Liver (tissue), 8 donors: ENCODE measurements at regions not wholly inside any gene's neighbourhood (a gene's known extent, or its start where the extent isn't known, plus 50 kb on each side); places are given as distances from the start of the nearest gene placed in this dataset.

Experiments used
- DNase-seq: peaks from one replicate; pipeline ENCODE4 v3.0.0-alpha.2; 2017; ENCODE audit warnings: low spot score
- H3K27ac ChIP-seq, 2 donors: one replicate each; pipeline ENCODE4 v1.7.0; 2013; ENCODE audit warnings: inconsistent platforms in 2 of 2, low read length in 2 of 2, control low read depth in 1 of 2, low read depth in 1 of 2, mild to moderate bottlenecking in 1 of 2
- H3K27me3 ChIP-seq, 4 donors: one replicate each; pipeline versions ENCODE4 v1.6.1 to v1.7.0; 2013; ENCODE audit warnings: low read length in 3 of 4, inconsistent platforms in 1 of 4, mild to moderate bottlenecking in 1 of 4, moderate library complexity in 1 of 4; ENCODE audit not compliant: control insufficient read depth in 4 of 4, insufficient read depth in 4 of 4
- H3K36me3 ChIP-seq, 4 donors: one replicate each; pipeline versions ENCODE4 v1.6.1 to v1.7.0; 2013; ENCODE audit warnings: low read length in 3 of 4, mild to moderate bottlenecking in 3 of 4, low read depth in 1 of 4, moderate library complexity in 1 of 4; ENCODE audit not compliant: control insufficient read depth in 4 of 4, insufficient read depth in 3 of 4
- H3K4me1 ChIP-seq, 4 donors: one replicate each; pipeline versions ENCODE4 v1.6.1 to v1.7.0; 2013; ENCODE audit warnings: low read length in 3 of 4, mild to moderate bottlenecking in 3 of 4, moderate library complexity in 1 of 4; ENCODE audit not compliant: control insufficient read depth in 4 of 4, insufficient read depth in 4 of 4
- H3K4me3 ChIP-seq, 3 donors: one replicate each; pipeline versions ENCODE4 v1.6.1 to v1.7.0; 2013; ENCODE audit warnings: low read length in 3 of 3, control low read depth in 1 of 3, low read depth in 1 of 3, mild to moderate bottlenecking in 1 of 3
- H3K9ac ChIP-seq, 2 donors: one replicate each; pipeline ENCODE4 v1.7.0; 2013; ENCODE audit warnings: low read length in 2 of 2, mild to moderate bottlenecking in 2 of 2, moderate library complexity in 2 of 2, control low read depth in 1 of 2, low read depth in 1 of 2
- H3K9me3 ChIP-seq, 4 donors: one replicate each; pipeline versions ENCODE4 v1.6.1 to v1.7.0; 2013; ENCODE audit warnings: low read length in 3 of 4; ENCODE audit not compliant: control insufficient read depth in 4 of 4
- ATF3 ChIP-seq: IDR thresholded peaks from 2 replicates; pipeline ENCODE4 v1.6.1; 2016; ENCODE audit warnings: antibody characterized with exemption
- CTCF ChIP-seq: fragments of 150-350 bp; IDR thresholded peaks from 2 replicates; pipeline ENCODE4 v1.5.1; 2017; ENCODE audit warnings: improper control_type of control experiment, low read depth, low read length; ENCODE audit not compliant: missing input control
- EGR1 ChIP-seq, 2 donors: IDR thresholded peaks; 2 replicates each; pipeline ENCODE4 v1.6.1; 2016 to 2018; ENCODE audit warnings: antibody characterized with exemption in 2 of 2, low read depth in 2 of 2
- FOXA1 ChIP-seq: IDR thresholded peaks from 2 replicates; pipeline ENCODE4 v1.6.1; 2016; ENCODE audit warnings: antibody characterized with exemption
- FOXA2 ChIP-seq: IDR thresholded peaks from 2 replicates; pipeline ENCODE4 v1.6.1; 2016; ENCODE audit warnings: antibody characterized with exemption
- GABPA ChIP-seq, 2 donors: IDR thresholded peaks in 1 of 2; conservative IDR thresholded peaks in 1 of 2; 2 replicates each; pipeline ENCODE4 v1.6.1; 2016; ENCODE audit warnings: antibody characterized with exemption in 2 of 2, mild to moderate bottlenecking in 1 of 2, moderate library complexity in 1 of 2
- HNF4A ChIP-seq, 2 donors: conservative IDR thresholded peaks; 2 replicates each; pipeline ENCODE4 v1.6.1; 2016; ENCODE audit warnings: antibody characterized with exemption in 2 of 2, mild to moderate bottlenecking in 2 of 2
- HNF4G ChIP-seq: IDR thresholded peaks from 2 replicates; pipeline ENCODE4 v1.6.1; 2016; ENCODE audit warnings: antibody characterized with exemption
- JUND ChIP-seq, 2 donors: IDR thresholded peaks; 2 replicates each; pipeline ENCODE4 v1.6.1; 2016; ENCODE audit warnings: antibody characterized with exemption in 2 of 2
- MAX ChIP-seq: IDR thresholded peaks from 2 replicates; pipeline ENCODE4 v1.6.1; 2016; ENCODE audit warnings: antibody characterized with exemption
- NR2F2 ChIP-seq: IDR thresholded peaks from 2 replicates; pipeline ENCODE4 v1.6.1; 2016; ENCODE audit warnings: antibody characterized with exemption
- RAD21 ChIP-seq, 2 donors: IDR thresholded peaks; 2 replicates each; pipeline ENCODE4 v1.6.1; 2016; ENCODE audit warnings: antibody characterized with exemption in 2 of 2, mild to moderate bottlenecking in 2 of 2
- REST ChIP-seq: IDR thresholded peaks from 2 replicates; pipeline ENCODE4 v1.6.1; 2016; ENCODE audit warnings: antibody characterized with exemption, mild to moderate bottlenecking
- RXRA ChIP-seq, 2 donors: IDR thresholded peaks; 2 replicates each; pipeline ENCODE4 v1.6.1; 2017 to 2018; ENCODE audit warnings: antibody characterized with exemption in 2 of 2, mild to moderate bottlenecking in 1 of 2
- SP1 ChIP-seq: IDR thresholded peaks from 2 replicates; pipeline ENCODE4 v1.6.1; 2018; ENCODE audit warnings: antibody characterized with exemption, mild to moderate bottlenecking
- TAF1 ChIP-seq: conservative IDR thresholded peaks from 2 replicates; pipeline ENCODE4 v1.6.1; 2016; ENCODE audit warnings: antibody characterized with exemption, mild to moderate bottlenecking
- YY1 ChIP-seq: IDR thresholded peaks from 2 replicates; pipeline ENCODE4 v1.6.1; 2016; ENCODE audit warnings: antibody characterized with exemption, mild to moderate bottlenecking
- ZBTB33 ChIP-seq: IDR thresholded peaks from 2 replicates; pipeline ENCODE4 v1.6.1; 2016; ENCODE audit warnings: antibody characterized with exemption
- WGBS: extraction: QIAGEN DNeasy Blood & Tissue Kit; methylation state at CpG from one replicate; pipeline ENCODE4 v1.1.7; 2013; 5-methylcytosine and 5-hydroxymethylcytosine counted together
- donor health status: healthy.
- donor health status: healthy.
- donor health status: healthy.
- donor health status: healthy.
- donor health status: healthy.

GRCh38 chr6:55960344-55960743, 85.0 kb upstream of the BMP5 start (continued):
- TF ChIP-seq GABPA (IDR thresholded peaks at IDR 0.05 in 1 of 2, conservative IDR thresholded peaks at IDR 0.05 in 1 of 2) = no peak
- TF ChIP-seq ZBTB33 = no peak
- TF ChIP-seq FOXA2 = no peak

GRCh38 chr6:55958790-55959189, 83.4 kb upstream of the BMP5 start:
- Histone ChIP-seq H3K36me3 (no peaks in the 10 kb centered on the region), H3K27ac (no peak overlapping the region), H3K27me3 (peaks cover 0 to 2% (median 1%) of the 10 kb centered on the region in 4 donors), H3K9me3 (no peaks in the 10 kb centered on the region), H3K9ac (no peak overlapping the region), H3K4me1 (no peaks in the 10 kb centered on the region), H3K4me3 (no peak overlapping the region)
- DNase-seq = no peak
- no peak for TF ChIP-seq ZBTB33
- TF ChIP-seq SP1 = no peak
- TF ChIP-seq ATF3 = no peak
- no peak for TF ChIP-seq CTCF
- TF ChIP-seq RXRA (IDR thresholded peaks at IDR 0.05) = no peak
- TF ChIP-seq NR2F2 = no peak
- TF ChIP-seq YY1 = no peak
- no peak for TF ChIP-seq TAF1
- no peak for TF ChIP-seq FOXA1
- TF ChIP-seq RAD21 (IDR thresholded peaks at IDR 0.05) = no peak
- TF ChIP-seq FOXA2 = no peak
- TF ChIP-seq EGR1 (IDR thresholded peaks at IDR 0.05; ENCODE audit: low read depth in 2 of 2) = no peak
- no peak for TF ChIP-seq MAX
- TF ChIP-seq HNF4A (conservative IDR thresholded peaks at IDR 0.05) = no peak
- no peak for TF ChIP-seq REST
- TF ChIP-seq GABPA (IDR thresholded peaks at IDR 0.05 in 1 of 2, conservative IDR thresholded peaks at IDR 0.05 in 1 of 2) = no peak
- TF ChIP-seq JUND (IDR thresholded peaks at IDR 0.05) = no peak
- TF ChIP-seq HNF4G = no peak
- WGBS = 88% methylated on average over 1 of the region's 1 CpG
